ELR (cell line): ENCODE measurements at regions not wholly inside any gene's neighbourhood (a gene's known extent, or its start where the extent isn't known, plus 50 kb on each side); places are given as distances from the start of the nearest gene placed in this dataset.

Experiments
- DNase-seq: peaks from one replicate; pipeline ENCODE4 v3.0.0-alpha.2; 2015; ENCODE audit warnings: low read depth

DNA sequence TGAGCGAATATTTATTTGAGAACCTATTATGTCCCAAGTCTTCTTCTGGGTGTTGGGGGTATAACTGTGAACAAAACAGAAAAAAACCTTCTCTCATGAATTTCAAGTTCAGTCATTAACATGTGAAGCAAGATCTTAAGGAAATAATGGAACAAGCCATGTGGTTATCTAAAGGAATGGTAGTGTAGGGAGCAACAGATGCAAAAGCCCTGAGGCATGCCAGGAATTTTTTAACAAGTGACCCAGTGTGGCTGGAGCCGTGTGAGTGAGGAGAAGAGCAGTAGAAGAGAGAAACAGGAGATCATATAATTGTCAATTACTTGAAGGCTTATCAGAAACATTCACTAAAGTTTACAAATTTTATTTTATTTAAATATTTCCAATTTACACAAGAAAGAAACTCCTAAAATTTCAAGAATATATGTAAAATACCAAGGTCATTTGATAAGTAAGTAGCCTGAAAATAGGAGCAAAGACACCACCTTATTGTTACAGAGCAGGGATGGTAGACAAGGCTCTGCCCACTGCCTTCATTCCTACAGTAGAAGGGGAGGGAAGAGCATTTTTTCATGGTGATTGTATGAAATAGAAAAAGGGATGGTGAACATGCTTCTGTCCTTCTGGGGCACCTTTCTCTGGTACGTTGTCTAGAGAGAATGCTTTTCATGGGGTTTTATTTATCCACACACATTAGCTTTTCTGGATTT lies 345.1 kb downstream of the PLOD2 start:
- DNase-seq = no peak

DNA sequence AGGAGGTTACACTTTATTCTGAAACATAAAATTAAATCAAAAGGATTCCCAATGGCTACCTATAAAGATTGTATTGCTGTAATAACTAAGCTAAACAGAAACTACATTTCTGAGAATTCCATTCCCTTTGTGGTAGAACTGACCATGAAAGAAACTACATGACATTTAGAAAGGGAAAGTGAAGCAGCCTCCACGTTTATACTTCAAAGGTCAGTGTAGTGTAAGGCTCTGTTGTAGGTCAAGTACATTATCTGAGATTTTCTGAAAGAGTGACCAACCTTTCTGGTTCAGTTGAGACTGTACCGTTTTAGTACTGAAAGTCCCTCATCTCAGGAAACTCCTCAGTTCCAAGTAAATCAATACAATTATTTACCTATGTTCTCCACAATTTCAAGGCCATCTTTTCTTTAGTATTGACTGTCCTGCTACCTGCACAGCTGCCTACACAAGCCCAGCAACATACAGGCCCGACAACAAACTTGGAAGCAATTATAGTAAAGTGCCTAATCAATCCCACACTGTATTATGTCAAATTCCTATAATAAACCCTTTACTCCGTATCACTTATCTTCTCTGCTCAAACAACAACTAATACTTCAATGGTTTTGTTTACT lies 343.0 kb downstream of the PLOD2 start:
- no peak for DNase-seq

DNA sequence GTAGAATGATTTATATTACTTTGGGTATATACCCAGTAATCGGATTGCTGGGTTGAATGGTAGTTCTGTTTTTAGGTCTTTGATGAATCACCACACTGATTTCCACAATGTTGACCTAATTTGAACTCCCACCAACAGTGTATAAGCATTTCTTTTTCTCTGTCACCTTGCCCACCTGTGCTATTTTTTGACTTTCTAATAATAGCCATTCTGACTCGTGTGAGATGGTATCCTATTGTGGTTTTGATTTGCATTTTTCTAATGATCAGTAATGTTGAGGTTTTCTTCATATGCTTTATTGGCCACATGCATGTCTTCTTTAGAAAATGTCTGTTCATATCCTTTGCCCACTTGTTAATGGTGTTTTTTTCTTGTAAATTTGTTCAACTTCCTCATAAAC lies 340.8 kb downstream of the PLOD2 start:
- no peak for DNase-seq

DNA sequence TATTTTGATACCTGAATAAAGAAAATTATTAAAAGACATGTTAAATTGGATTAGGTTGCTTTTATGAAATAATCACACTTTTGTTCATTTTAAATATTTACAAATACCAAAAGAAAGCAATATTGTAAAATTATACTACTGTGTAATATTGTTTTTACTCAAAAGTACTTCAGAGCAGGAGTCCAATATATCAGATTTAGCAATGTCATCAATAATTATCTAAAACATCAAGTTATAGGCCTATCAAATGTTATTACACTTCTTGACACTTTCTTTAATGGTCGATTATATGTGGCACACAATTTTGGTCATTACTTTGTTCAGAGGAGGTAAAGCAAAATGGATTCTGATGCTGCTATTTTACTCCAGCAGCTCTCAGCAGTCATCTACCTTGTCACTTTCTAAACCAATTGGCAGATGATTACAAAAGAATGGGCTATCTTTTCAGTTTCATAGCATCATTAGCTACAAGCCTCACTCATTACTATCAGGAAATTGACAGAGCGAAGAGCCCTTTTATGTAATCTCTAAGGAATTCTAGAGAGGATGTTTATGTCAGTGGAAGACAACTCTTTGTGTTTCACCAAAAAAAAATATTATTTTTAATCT lies 318.6 kb downstream of the PLOD2 start:
- no peak for DNase-seq

DNA sequence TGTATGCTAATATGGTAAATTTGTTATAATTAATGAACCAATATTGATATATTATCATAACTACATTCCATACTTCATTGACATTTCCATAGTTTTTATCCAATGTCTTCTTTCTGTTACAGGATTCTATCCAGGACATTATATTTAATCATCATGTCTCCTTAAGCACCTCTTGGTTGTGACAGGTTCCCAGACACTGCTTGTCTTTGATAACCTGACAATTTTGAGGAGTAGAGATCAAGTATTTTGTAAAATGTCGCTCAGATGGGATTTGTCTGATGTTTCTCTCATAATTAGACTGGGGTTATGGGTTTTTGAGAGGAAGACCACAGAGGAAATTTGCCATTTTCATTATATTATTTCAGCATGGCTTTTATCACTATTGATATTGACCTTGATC lies 317.4 kb downstream of the PLOD2 start:
- DNase-seq = no peak

DNA sequence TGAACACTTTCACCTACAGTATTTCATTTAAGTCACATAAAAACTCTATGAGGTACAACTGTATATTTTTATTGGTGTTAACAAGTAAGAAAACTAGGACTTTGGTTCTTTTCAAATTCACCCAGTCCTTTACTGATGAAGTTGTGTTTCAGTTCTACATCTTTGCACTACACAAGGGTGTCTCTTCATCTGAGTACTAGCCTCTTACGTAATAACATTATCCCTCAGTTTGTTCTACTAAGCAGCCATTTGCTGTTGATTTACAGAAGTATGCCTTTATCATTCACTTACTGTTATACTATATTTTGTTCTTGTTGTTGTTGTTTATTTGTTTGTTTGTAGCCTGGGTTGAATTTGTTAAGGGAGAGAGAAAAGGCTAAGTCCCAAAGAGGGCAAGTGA lies 311.9 kb downstream of the PLOD2 start:
- no peak for DNase-seq

DNA sequence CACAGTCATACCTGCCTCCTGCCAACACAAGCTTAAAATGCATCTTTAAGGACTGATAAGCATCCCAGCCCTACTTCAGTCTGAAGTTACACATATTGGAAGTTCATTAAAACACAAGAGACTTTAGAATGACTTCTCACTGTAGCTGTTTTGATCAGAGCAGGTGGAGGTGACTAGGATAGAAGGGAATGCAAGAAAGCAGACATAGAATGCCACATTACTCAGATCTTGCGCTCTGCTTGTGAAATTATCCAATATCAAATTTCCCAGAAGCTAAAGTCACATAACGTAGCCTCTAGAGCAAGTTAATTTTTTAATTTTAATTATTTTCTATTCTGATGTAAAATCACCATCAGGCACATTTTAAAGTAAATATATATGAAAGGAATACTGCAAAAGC lies 306.5 kb downstream of the PLOD2 start:
- no peak for DNase-seq

DNA sequence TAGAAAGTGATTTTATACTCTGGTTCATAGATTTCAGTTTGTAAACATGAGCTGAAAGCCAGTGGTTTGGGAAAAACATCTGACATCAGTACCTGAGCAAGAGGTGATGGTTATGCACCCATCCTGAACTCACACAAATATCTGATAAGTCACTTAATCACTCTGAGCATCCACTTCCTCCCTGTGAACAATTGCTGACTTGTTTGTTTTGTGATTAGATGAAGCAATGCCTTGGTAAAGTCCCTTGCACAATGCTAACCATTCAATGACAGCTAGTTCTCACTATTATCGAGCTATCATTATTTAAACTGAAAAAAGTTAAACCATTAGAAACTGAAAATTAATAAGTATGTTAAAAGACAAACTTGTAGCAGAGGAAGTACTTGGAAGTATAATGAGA lies 303.0 kb downstream of the PLOD2 start:
- no peak for DNase-seq

DNA sequence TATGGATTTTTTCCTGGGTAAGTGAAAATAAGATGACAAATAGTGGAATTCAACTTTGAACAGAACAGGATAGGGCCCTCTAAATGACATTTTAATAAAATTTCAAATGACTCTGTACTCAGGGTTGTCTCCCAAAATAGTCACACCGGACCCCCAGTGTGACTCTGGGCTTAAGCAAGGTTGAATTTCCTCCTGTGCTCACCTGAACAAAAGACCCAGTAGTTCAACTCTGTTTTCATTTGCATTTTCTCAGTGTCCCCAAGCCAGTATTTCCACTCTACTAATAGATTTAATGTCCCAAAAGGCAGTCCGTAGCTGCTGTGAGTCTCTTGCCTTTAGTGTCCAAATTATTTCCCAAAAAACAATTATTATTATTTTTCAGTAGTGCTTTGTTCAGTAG lies 296.6 kb downstream of the PLOD2 start:
- DNase-seq = no peak

DNA sequence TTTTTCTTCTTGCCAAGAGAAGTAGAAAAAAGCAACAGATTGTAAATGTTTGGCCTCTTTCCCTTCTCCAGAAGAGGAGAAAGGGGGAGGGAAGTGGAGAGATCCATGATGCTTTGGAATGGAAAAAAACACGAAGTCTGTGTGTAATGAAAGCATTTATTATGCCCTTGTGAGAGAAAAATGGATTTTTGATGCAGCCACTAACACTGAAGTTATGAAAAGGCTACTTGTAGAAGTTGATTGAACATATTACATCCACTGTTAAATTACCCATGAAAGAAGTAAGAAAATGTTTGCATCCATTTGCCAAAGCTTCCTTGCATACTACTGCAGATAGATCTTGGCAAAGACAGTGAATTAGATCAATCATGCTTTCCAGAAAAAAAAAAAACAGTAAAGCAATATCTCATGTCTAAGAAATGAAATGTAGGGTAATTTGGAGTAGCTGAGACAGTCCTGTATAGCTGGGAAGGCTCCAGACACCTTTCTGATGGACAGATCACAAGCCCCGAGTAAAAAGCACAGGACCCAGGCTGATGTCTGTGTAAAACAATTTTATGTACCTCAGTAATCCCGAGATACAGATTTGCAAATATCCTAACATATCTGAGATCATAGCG lies 295.5 kb downstream of the PLOD2 start:
- no peak for DNase-seq

DNA sequence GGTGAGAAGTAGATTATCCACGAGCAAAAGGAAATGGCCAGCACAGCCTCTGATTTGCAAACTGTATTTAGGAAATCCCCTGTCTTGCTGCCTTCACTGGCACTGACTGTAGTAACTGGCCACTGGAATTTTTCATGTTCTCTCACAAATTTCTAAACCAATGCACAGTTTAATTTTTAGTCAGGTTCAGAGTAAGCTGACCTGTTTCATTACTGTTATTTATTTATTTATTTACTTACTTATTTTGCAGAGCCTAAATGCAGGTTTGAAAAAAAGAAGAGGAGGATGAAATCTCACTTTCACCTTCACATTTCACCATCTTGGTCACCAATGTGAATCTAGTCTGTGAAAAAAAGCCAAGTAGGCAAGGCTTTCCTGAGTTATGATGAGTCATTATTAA lies 291.0 kb downstream of the PLOD2 start:
- no peak for DNase-seq

DNA sequence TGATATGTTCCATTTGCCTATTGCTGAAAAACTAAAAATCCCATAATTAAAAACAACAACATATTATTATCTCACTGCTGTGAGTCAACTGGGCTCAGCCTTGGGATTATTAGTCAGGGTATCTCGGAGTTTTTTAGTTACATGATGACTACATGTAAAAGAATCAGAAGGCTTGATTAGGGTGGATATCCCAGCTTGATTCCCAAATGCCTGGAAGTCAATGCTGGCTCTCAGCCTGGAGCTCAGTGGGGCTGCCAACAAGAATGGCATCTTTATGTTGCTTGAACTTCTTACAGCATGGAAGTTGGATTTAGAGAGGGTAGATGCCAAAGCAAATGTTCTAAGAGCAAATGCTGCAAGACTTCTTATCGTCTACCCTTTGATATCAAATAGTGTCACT lies 278.5 kb downstream of the PLOD2 start:
- DNase-seq = peak; percentile 3

DNA sequence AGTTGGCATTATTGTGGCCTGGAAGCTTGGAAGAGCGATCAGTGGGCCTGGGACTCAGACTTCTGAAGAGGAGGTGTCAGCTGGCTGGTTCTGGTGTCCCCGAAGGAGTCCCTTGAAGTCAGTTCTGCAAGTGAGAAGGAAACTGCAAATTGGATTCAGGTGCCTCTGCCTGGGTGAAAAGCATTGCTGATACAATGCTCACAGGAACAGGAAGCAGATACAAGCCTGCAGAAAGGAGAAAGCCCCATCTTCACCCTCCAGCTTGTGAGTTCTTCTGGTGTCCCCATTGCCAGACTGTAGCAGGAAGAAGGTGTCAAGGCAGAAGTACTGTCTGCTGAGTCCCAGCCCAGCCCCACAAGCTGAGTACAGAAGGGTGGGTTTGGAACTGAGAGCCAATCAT lies 271.3 kb downstream of the PLOD2 start:
- no peak for DNase-seq

DNA sequence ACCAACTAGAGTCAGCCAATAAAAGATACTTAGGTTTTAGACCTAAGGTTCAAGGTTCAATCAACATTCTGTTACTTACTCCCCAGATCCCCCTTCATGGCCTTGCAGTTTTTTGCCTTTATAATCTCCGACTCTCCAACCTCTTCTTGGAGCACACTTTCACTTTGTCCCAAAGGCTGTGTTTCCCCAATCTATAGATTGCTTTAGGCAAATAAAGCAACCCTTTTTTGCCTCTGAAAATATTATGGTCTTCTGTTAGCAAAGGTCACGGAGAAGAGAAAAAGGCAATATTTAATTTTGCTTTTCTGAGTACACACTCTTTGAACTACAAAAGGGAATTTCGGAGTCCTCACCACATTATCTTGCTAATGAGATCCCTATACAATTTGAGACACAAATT lies 268.1 kb downstream of the PLOD2 start:
- no peak for DNase-seq

DNA sequence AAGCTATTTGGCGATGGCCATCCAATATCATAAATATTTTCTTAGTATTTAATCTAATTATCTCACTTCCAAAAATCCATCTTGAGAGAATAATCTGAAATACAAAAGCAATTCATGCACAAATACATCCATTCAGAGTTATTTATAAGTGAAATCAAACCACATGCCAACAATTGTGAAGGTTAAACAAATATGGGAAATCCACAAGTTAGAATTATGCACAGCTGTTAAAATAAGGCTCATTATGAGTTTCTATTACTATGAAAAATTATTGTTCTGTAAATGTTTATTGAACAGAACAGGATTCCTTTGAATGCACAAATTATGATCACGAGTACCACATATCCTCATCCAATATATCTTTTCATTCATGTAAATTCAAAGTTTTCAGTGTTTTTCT lies 267.7 kb downstream of the PLOD2 start:
- DNase-seq = no peak

DNA sequence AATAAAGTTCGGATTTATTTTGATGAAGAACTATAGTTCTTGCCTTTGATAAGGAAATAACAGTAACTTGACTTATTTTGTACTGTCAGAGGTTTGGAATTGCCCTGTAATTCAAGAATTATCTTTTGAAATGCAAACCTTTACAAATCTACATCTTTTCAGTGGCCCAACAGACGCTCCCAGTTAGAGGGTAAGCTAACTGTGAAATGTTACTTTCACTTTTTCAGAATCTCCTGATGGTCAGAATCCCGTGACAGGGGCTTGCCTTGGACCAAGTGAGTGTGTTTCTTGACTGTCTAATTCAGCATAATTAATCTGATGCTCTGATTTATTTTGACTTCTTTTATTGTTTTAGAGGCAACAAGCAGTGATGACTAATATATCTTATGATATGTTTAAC lies 262.5 kb downstream of the PLOD2 start:
- DNase-seq = peak; percentile 9

DNA sequence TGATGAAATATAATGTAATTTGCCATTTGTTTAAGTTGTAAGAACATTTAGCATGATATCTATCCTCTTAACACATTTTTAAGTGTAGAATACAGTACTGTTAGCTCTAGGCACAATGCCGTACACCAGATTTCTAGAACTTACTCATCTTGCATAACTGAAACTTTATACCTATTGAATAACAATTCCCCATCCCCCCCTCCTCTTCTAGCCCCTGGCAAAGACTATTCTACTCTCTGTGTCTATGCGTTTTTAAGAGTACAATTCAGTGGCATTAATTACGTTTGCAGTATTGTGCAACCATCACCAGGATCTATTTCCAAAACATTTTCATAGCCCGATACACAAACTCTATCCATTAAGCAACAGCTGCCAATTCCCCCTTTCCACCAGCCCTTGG lies 261.7 kb downstream of the PLOD2 start:
- no peak for DNase-seq

DNA sequence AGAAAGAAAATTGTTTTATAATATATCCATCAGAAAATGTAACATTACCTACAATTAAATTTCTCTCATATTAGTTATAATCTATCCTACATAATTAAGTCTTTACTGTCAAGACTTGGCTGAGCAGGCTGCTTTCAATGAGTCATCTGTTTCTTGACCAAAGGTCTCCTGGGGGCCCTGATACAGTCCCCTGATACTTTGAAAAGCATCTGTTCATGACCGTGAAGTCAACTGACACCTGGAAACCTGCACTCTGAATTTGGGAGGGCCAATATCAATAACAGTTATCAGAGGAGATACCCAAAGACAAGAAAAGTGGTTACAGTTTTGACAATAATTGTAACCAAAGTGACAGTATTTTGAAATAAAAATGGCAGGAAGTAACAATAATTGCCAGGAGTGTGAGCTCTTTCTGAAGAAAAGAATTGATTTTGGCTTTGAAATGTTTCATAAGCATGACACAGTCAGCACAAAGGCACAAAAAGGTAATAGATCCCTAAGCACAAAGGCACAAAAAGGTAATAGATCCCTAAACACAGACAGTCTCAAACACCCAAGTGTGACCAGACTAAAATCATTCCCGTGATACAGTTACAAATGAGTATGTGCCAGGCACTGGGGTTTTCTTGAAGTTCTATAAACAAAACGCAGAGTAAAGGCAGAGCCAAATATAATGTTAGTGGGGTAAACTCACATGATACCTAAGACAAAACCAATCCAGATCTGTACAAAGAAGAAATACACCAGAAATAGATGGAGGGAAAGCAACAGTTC lies 260.7 kb downstream of the PLOD2 start:
- no peak for DNase-seq

DNA sequence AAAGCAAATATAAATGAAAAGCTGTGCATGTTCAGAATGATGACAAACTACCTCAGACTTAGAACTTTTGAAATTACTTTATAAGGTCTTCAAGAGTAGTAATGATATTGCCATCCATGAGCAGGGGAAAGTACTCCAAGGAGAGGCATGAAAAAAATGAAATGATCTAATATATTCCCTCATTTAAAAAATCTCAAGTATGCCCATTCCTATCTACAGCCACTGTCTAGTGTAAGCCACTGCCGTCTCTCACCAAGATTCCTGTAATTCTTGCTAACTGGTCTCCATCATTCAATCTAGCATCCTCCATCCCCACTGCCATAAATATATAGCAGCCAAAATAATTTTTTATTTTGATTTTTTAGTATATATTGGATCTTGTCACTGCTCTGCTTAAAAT lies 258.8 kb downstream of the PLOD2 start:
- no peak for DNase-seq

DNA sequence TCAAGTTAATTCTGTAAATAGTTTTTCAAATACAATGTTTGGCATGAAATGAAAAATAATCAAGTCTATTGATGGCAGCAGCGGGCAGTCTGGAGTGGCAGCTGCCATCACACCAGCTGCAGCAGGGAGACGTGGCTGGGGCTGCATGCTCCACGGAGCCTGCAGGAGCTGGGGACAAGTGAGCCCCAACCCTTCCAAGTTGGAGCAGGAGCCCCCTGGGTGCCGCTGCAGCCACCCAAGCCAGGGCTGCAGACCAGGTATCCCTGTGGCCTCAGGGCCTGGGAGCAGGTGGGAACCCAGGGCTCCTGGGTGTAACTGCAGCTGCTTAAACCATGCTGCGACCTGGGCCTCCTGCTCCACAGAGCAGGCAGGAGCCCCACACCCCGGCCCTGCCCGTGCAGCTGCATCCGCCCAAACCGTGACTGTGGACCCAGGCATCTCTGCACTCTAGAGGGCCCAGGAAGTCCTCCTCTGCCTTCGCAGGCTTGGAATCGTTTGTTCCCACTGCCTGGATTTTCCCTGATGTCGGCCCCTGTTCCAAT lies 257.4 kb downstream of the PLOD2 start:
- DNase-seq = no peak

DNA sequence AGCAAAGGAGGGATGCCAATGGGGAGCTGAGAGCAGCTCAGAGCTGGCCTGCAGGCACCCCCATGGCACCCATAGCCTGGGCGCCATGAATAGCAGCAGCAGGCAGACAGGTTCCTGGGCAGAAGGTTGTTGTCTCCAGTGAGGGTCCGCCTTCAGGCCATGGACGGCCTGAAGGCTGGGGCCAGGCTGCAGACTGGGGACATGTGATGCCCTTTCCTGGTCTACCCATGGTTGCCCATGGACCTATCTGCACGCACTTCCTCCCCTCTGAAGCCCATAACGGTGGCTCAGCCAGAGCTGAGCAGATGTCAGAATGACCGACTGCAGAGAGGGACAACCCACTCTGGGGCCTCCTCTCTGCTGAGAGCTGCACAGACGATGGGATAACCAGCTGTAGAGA lies 256.8 kb downstream of the PLOD2 start:
- no peak for DNase-seq

DNA sequence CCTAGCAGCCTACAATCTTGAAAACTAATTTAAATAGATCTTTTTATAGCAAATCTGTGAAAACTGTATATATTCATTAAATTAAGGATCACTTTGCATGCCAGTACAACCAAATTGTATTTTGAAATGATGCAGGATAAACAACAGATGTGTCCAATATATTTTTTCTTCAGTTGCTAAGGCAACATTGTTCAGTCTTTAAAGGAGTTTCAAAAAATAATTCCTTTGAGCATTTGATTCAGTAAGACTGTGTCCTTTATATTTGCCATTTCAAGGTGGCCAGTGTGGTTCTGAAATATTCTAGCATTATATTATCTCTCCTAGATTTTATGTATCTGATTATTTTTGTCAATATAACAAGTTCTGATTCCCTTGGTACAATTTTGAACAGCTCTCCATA lies 254.7 kb downstream of the PLOD2 start:
- no peak for DNase-seq
